GM19043 (cell line): ENCODE measurements at regions not wholly inside any gene's neighbourhood (a gene's known extent, or its start where the extent isn't known, plus 50 kb on each side); places are given as distances from the start of the nearest gene placed in this dataset.

Experiments
- ATAC-seq: cut with Tn5 transposase; IDR thresholded peaks from one replicate; pipeline ENCODE4 v1.9.1; 2021; ENCODE audit warnings: low read depth; ENCODE audit not compliant: unreplicated experiment

DNA sequence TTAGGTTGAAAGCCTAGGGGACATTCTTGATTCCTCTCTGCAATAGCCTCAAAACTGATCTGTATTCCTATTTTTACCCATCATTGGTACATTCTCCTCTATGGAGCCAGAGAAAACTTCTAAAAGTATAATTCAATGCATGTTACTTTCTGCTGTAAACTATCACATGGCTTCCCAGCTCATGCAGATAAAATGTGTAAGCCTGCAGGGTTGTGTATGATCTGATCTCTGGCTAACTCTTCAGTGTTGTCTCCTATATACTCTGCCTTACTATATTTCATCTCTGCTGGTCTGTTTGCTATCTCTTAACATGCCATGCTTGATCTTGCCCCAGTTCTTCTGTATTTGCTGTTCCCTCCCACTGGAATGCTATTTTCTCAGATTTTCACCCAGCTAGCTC lies 323.3 kb upstream of the RSPO3 start:
- no peak for ATAC-seq

DNA sequence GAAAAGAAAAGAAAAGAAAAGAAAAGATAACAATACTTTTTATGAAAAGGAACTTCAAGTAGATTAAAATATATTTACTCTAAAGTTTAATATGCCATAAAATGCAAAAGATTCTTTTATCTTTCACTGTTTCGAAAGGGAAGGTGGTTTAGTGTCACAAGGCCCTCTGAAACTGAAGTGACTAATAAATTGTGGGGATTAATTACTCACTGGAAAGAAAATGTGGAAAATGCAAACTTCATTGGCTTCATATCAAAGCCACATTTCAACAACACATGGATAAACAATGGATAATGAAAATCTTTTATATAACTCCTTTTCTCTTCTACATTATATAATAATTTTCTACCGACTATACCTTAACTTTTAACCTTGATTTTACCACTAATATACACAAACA lies 320.5 kb upstream of the RSPO3 start:
- no peak for ATAC-seq

GRCh38 chr6:126803769-126804168 lies 314.7 kb upstream of the RSPO3 start:
- ATAC-seq = peak; percentile 22

DNA sequence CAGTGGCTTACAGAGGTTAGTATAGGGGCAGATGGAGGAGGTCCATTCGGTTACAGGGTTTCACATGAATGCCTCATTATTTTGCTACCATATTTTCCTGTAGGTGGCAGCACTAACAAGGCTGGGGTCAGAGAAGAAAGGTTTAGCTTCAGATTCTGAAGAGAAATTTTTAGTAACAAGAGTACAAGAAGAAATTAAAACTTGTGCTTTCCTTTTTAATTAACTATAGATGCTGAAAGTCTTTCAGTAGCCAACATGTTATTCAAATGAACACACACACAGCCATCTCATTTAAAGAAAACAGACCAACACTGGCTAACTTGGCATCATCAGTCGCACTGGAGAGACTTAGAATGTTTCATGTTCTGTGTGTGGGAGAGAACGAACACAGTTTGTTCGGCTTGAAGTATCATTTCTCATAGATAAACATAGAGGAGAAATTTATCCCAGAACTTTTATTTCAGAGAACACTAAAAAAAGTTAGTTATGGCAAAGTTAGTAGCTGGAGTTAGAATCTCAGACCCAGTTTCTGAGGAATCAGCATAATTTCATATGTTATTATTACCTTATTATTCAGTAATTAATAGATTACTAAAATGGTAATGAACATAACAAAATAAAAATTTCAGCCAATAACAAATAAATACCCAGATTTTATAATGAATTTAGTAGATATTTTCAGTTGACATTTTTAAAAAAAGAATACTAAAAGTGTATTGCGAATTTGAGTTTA lies 314.0 kb upstream of the RSPO3 start:
- ATAC-seq = peak; percentile 84

GRCh38 chr6:126805861-126806260 lies 312.6 kb upstream of the RSPO3 start:
- ATAC-seq = no peak

GRCh38 chr6:126807876-126808275 lies 310.6 kb upstream of the RSPO3 start:
- ATAC-seq = no peak

DNA sequence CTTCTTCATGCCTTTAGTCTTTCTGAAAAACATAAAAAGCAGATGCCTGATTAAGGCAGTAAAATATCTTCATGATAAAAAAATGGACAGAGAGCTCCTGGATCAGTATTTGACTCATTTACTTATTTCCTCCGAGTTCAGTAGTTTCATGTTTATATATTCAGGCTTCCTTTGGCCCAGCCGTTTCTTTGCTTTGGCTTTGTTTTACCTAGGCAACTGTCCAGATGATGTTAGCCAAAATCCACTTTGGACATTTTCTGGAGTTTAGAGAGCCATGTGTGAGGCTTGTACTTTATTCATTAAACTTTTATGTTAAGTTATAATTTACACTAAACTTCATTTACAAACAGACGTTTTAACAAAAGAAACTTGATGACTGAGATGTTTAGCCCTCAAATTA lies 307.1 kb upstream of the RSPO3 start:
- ATAC-seq = no peak

- ATAC-seq = no peak
Observed at GRCh38 chr6:126812010-126812409, 306.5 kb upstream of the RSPO3 start.

- no peak for ATAC-seq
Observed at GRCh38 chr6:126812651-126813050, 305.8 kb upstream of the RSPO3 start.

GRCh38 chr6:126820634-126821033 lies 297.8 kb upstream of the RSPO3 start:
- no peak for ATAC-seq

DNA sequence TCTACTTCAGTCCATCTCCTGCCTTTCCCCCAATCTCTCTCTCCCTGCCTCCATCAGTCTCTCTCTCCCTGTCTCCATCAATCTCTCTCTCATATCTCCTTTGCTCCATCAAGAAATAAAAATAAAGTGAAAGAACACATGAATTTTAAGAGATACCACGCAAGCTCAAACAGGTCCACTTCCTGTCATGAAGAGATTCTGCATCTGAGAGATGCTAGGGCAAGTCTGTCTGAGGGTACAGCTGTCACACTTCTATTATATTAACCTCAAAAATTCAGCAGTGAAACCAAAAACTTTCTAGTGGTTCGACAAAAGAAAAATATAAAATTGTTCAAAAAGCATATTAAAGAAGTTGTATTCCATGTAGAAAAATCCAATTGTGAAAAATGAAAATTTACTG lies 296.8 kb upstream of the RSPO3 start:
- ATAC-seq = no peak

DNA sequence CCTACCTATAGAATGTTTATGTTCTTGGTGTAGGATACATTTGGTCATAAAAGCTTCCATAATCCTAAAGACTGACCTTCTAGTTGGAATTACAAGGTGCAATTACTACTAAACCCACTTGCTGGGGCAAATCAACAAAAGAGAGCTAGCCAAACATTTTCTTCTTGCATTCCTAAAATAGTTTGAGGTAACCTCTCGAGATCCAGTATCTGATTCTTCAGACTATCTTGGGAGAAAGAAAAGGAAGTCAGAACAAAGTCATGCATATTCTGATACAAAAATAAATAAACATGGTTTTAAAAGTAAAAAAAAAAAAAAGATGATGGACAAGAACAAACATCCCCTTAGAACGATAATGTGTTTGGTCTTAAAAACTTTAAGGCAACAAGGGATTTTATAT lies 294.2 kb upstream of the RSPO3 start:
- no peak for ATAC-seq

DNA sequence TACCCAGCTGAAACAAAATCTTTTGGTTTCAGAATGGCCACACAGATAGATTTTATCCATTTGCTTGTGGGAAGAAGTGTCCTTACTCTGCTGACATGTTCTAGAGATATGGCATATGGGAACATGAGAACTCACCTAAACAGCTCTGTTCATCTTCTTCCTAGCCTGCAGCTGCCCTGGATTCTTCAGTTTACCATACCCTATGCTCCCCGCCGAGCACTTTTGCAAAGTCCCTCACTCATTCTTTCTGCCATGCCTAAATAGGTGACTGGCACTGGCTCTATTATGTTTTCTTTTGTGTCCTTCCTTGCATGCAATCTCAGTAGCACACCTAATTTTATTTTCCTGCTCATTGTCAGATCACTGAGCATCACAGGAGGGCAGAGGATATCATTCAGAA lies 293.7 kb upstream of the RSPO3 start:
- ATAC-seq = no peak

GRCh38 chr6:126826166-126826714 lies 292.2 kb upstream of the RSPO3 start:
- no peak for ATAC-seq

GRCh38 chr6:126831461-126831860 lies 287.0 kb upstream of the RSPO3 start:
- no peak for ATAC-seq

- no peak for ATAC-seq
Observed at GRCh38 chr6:126842769-126843168, 275.7 kb upstream of the RSPO3 start.

GRCh38 chr6:126848119-126848518 lies 270.4 kb upstream of the RSPO3 start:
- no peak for ATAC-seq

DNA sequence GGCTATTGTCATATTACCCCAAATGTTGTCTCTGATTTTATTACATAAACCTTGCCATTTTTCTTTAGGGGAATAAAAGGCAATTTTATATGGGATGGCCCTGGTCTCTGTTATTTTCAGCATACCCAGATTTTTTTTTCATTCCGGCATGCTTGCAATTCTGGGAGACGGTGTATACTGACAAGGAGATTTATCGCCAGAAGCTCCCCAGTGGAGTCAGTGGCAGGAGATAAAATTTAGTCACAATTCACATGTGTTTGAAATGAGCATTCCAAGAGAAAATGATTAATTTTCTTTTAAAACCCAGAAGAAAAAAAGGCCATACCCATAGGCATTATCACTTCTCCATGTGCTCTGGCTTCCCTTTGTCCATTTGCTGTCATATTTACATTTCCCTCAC lies 250.8 kb upstream of the RSPO3 start:
- no peak for ATAC-seq

DNA sequence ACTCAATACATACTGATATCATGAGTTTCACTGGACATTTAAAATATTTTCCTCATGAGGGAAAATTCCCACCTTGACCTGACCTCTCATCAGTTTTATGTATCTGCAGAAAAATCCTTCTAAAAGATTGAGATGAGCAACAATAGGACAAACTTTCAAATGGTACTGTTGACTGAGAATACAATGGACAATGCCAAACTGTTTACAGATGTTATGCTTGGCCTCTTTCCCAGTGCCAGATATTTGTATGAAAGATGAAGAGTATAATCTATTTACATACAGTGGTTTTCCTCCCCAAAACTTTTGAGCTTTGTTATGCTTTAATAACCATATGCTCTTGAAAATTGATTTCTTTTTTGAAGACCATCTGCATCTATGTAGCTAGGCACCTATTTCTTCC lies 245.1 kb upstream of the RSPO3 start:
- ATAC-seq = no peak

DNA sequence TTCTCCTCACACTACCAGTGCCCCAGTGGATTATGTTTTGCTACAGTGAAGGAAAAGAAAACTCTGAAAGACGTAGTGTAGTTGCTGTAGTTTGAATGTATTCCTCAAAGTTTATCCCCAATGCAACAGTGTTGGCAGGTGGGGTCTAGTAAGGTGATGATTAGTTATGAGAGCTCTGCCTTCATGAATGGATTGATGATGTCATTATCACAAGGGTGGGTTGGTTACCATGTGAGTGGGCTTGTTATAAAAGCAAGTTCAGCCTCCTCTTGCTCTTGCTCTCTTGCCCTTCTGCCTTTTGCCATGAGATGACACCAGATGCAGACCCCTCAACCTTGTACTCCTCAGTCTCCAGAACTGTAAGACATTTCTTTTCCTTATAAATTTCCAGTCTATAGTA lies 244.7 kb upstream of the RSPO3 start:
- no peak for ATAC-seq

DNA sequence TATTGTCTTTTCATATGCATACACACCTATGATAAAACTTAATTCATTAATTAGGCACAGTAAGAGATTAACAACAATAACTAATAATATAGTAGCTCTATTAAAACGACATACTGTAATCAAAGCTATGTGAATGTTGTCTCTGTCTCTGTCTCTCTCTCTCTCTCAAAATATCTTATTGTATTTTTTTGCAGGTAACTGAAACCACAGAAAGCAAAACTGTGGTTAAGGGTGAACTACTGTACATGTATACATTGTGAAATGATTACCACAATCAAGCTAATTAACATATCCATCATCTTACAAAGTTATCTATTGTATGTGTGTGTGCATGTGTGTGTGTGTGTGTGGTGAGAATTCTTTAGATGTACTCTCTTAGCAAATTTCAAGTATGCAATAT lies 242.0 kb upstream of the RSPO3 start:
- ATAC-seq = no peak

DNA sequence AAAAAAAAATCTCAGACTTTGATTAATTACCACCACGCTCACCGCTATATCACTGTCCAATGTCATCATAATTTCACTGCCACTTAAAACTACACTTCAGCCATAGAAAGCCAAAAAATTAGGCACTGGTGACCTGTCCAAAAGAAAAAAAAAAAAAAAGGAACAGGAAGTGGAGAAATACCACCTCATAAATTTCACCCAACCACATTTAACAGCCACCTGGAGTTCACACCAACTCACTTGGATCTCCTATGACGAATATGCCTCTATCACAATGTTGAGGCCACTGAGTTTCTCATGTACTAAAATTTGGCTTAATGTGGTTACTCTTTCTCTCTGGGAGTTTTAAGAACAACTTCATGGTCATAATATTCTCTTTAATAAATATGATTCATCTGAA lies 237.5 kb upstream of the RSPO3 start:
- no peak for ATAC-seq

DNA sequence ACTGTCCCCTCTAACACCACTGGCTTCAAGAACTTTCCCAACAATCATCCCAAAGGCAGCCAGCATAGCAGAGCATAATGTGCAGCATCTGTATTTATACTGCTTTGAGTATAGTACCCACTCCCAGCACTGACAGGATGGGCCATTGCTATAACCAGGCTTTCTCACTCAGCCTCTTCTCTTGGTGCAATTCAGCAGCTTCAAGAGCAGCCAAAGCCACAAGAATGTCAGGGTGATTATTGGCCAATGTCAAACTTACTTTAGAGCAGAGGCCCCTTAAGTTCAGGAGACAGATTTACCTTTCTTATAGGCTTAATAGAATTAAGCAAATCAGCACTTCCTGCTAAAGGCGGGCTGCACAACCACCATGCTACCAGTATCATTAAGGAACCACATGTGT lies 232.4 kb upstream of the RSPO3 start:
- ATAC-seq = no peak
